ENCODE measurements at regions not wholly inside any gene's neighbourhood (a gene's known extent, or its start where the extent isn't known, plus 50 kb on each side); places are given as distances from the start of the nearest gene placed in this dataset.

DNA sequence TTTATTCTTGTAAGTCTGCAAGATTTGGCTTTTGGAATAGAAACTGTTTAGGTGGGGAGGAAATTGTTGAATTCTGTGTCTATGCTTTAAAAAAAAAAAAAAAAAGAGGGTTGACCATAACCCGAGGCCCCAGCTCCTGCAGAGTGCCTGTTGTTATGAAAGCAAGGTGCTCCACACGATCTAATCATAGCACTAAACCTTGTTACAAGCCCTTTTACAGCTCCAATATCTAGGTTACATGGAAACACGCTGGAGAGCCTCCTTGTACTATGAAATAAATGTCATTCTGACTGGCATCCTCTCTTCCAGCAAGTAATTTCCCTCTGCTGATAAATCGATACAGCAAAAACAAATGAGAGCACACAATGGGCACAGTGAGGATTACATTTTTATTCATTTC lies 303.1 kb upstream of the SOX5 start:
- H3K4me3 Mint-ChIP-seq = no peak overlapping the region
- no peaks in the 10 kb centered on the region for H3K27me3 Mint-ChIP-seq
- H3K9me3 Mint-ChIP-seq = peaks cover 16% of the 10 kb centered on the region
- no peak for ATAC-seq (replicated peaks)
- H3K27ac Mint-ChIP-seq = no peak overlapping the region
- no peaks in the 10 kb centered on the region for H3K36me3 Mint-ChIP-seq (ENCODE audit: low read depth)
- no peaks in the 10 kb centered on the region for H3K4me1 Mint-ChIP-seq

- Mint-ChIP-seq H3K4me3 (no peak overlapping the region), H3K36me3 (ENCODE audit: low read depth) (no peaks in the 10 kb centered on the region), H3K9me3 (peaks cover 9% of the 10 kb centered on the region), H3K27me3 (no peaks in the 10 kb centered on the region), H3K4me1 (no peaks in the 10 kb centered on the region), H3K27ac (no peak overlapping the region)
- ATAC-seq (replicated peaks) = no peak
These were observed 297.5 kb upstream of the SOX5 start for GRCh38 chr12:24246934-24247333.

DNA sequence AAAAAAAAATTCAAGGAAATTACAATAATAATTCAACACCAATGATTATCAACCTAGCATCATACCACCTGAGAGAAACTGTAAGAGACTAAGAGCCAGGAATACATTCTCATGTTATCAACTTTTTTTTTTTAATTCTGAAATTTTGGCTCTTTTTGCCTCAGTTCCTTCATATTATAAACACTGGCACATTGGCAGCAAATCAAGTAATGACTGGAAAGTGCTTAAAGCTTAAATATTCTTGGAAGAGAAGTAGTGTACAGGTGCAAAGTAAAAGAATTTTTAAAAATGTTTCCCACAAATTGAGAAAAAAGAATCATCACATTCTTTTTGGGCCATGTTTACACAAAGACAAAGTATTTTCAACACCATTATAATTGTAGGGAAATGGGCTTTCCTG lies 296.9 kb upstream of the SOX5 start:
- ATAC-seq (replicated peaks) = no peak
- H3K9me3 Mint-ChIP-seq = peaks cover 9% of the 10 kb centered on the region
- H3K4me3 Mint-ChIP-seq = no peak overlapping the region
- H3K4me1 Mint-ChIP-seq = no peaks in the 10 kb centered on the region
- H3K27ac Mint-ChIP-seq = no peak overlapping the region
- H3K36me3 Mint-ChIP-seq (ENCODE audit: low read depth) = no peaks in the 10 kb centered on the region
- no peaks in the 10 kb centered on the region for H3K27me3 Mint-ChIP-seq

DNA sequence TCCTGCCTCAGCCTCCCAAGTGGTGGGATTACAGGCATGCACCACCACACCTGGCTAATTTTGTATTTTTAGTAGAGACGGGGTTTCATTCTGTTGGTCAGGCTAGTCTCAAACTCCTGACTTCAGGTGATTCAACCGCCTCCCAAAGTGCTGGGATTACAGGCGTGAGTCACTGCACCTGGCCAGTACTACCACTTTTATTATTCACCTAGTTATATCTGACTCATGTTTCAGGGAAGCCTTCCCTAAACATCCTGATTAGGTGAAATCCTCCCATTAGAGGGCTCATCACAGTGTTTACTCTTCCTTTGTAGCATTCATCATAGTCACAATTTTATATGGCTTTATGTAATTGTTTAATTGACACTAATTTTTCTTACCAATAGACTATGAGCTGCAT lies 295.3 kb upstream of the SOX5 start:
- Mint-ChIP-seq H3K4me1 (no peaks in the 10 kb centered on the region), H3K27me3 (no peaks in the 10 kb centered on the region), H3K36me3 (ENCODE audit: low read depth) (no peaks in the 10 kb centered on the region), H3K4me3 (no peak overlapping the region), H3K9me3 (peaks cover 9% of the 10 kb centered on the region), H3K27ac (no peak overlapping the region)
- ATAC-seq (replicated peaks) = no peak

GRCh38 chr12:24244231-24244630 lies 294.8 kb upstream of the SOX5 start:
- no peaks in the 10 kb centered on the region for H3K36me3 Mint-ChIP-seq (ENCODE audit: low read depth)
- H3K4me1 Mint-ChIP-seq = no peaks in the 10 kb centered on the region
- no peak overlapping the region for H3K4me3 Mint-ChIP-seq
- no peak for ATAC-seq (replicated peaks)
- H3K9me3 Mint-ChIP-seq = peaks cover 5% of the 10 kb centered on the region
- no peaks in the 10 kb centered on the region for H3K27me3 Mint-ChIP-seq
- no peak overlapping the region for H3K27ac Mint-ChIP-seq

GRCh38 chr12:24240707-24241106 lies 291.2 kb upstream of the SOX5 start:
- no peak for ATAC-seq (replicated peaks)

GRCh38 chr12:24233519-24234246 lies 284.2 kb upstream of the SOX5 start:
- H3K27me3 Mint-ChIP-seq = no peaks in the 10 kb centered on the region
- ATAC-seq (replicated peaks) = no peak
- peaks cover 9% of the 10 kb centered on the region for H3K9me3 Mint-ChIP-seq
- no peak overlapping the region for H3K27ac Mint-ChIP-seq
- no peak overlapping the region for H3K4me3 Mint-ChIP-seq
- H3K4me1 Mint-ChIP-seq = no peaks in the 10 kb centered on the region
- no peaks in the 10 kb centered on the region for H3K36me3 Mint-ChIP-seq (ENCODE audit: low read depth)

More at GRCh38 chr12:24240707-24241106, 291.2 kb upstream of the SOX5 start:
- Mint-ChIP-seq H3K4me3 (no peak overlapping the region), H3K27me3 (no peaks in the 10 kb centered on the region), H3K9me3 (peaks cover 8% of the 10 kb centered on the region), H3K36me3 (ENCODE audit: low read depth) (no peaks in the 10 kb centered on the region), H3K27ac (no peak overlapping the region), H3K4me1 (no peaks in the 10 kb centered on the region)

DNA sequence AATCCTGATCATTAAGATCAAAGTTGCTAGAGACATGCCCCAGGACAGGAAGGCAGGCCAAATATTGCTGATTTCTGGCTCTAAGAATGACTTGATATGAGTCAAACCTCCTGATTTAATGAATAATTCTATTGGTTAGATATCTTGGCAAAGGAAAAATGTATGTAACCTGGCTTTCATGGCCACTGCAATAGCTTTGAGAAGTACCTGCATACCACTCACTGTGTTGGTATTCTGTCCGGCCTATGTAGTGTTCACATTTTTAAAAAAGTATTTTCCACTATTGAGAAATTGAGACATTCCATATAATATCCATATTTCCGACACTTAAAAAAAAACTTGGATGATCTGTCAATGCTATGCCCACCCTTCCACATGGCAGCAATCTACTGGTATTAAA lies 283.1 kb upstream of the SOX5 start:
- no peaks in the 10 kb centered on the region for H3K27me3 Mint-ChIP-seq
- no peaks in the 10 kb centered on the region for H3K4me1 Mint-ChIP-seq
- H3K27ac Mint-ChIP-seq = no peak overlapping the region
- H3K4me3 Mint-ChIP-seq = no peak overlapping the region
- peaks cover 3% of the 10 kb centered on the region for H3K9me3 Mint-ChIP-seq
- ATAC-seq (replicated peaks) = no peak
- no peaks in the 10 kb centered on the region for H3K36me3 Mint-ChIP-seq (ENCODE audit: low read depth)

DNA sequence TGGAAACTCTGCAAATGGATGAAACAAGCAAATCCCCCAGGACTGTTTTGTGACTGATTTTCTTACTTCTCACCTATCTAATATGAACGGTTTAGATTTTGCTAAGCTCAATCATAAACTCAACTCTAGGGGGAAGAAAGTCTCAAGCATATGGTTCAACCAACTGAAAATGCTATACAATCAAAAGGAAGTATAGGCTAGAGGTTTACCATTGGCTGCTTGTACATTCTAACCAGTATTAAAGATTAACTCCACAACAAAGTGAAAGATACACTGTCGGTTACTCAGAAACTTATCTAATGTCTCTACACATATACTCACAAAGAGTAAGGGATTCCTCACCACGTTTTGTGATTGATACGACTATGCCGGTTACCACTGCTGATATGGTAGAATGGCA lies 281.8 kb upstream of the SOX5 start:
- no peak for ATAC-seq (replicated peaks)
- H3K27ac Mint-ChIP-seq = no peak overlapping the region
- peaks cover 3% of the 10 kb centered on the region for H3K9me3 Mint-ChIP-seq
- H3K36me3 Mint-ChIP-seq (ENCODE audit: low read depth) = no peaks in the 10 kb centered on the region
- no peak overlapping the region for H3K4me3 Mint-ChIP-seq
- H3K4me1 Mint-ChIP-seq = no peaks in the 10 kb centered on the region
- H3K27me3 Mint-ChIP-seq = no peaks in the 10 kb centered on the region

DNA sequence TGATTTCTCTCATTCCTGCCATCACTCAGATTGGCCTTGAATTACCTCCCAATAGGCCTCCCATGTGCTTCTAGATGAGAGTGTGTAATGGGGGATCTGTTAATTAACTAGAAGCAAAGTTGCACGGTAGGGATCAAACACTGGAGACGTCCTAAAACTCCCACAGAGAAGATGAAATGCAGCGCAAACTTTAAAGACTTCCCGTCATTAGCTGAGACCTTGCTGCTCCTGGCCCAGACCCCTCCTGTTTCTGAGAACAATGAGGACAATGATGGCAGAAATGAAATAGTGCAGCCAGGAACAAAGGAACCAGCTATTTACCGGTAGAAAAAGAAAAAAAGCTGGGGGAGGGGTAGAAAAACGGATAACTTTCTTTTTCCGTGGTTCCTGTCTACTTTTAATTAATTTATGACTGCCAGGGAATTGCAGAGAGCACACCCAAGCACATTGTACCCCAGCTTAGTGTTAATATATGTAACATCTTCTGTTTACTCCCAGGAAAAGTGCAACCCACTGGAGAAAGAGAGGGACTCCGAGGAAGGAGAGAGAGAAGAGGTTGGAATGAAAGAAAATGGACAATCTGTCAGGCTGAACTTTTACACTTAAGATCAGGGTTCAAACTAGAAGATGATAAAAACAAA lies 280.7 kb upstream of the SOX5 start:
- no peaks in the 10 kb centered on the region for H3K36me3 Mint-ChIP-seq (ENCODE audit: low read depth)
- no peaks in the 10 kb centered on the region for H3K4me1 Mint-ChIP-seq
- H3K9me3 Mint-ChIP-seq = peaks cover 3% of the 10 kb centered on the region
- no peaks in the 10 kb centered on the region for H3K27me3 Mint-ChIP-seq
- no peak overlapping the region for H3K27ac Mint-ChIP-seq
- ATAC-seq (replicated peaks) = no peak
- H3K4me3 Mint-ChIP-seq = no peak overlapping the region

- no peak for ATAC-seq (replicated peaks)
- Mint-ChIP-seq H3K4me3 (no peak overlapping the region), H3K27ac (no peak overlapping the region), H3K27me3 (no peaks in the 10 kb centered on the region), H3K9me3 (peaks cover 3% of the 10 kb centered on the region), H3K36me3 (ENCODE audit: low read depth) (no peaks in the 10 kb centered on the region), H3K4me1 (no peaks in the 10 kb centered on the region)
These were observed 279.7 kb upstream of the SOX5 start for GRCh38 chr12:24229031-24229700.

GRCh38 chr12:24228371-24228770 lies 278.9 kb upstream of the SOX5 start:
- H3K9me3 Mint-ChIP-seq = peaks cover 3% of the 10 kb centered on the region
- H3K4me3 Mint-ChIP-seq = no peak overlapping the region
- H3K27me3 Mint-ChIP-seq = no peaks in the 10 kb centered on the region
- H3K4me1 Mint-ChIP-seq = no peaks in the 10 kb centered on the region
- no peak overlapping the region for H3K27ac Mint-ChIP-seq
- no peak for ATAC-seq (replicated peaks)
- no peaks in the 10 kb centered on the region for H3K36me3 Mint-ChIP-seq (ENCODE audit: low read depth)

DNA sequence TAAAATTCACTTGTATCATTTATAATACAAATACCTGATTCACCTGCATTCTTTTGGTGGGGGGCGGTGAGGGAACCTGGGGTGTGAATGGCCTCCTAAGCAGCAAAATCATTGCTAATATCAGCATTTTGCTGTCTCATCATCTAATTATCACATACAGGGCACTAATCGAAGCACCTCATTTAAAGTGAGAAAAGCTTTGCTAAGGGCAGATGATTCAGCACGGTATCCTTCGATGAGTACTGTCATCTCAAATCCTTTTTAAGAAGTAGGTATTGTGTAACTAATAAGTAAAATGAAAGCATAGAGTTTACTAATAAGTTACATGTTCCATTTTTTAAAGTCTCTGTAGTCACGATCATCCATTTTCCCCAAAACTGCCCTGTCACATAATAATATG lies 278.1 kb upstream of the SOX5 start:
- no peak overlapping the region for H3K4me3 Mint-ChIP-seq
- H3K4me1 Mint-ChIP-seq = no peaks in the 10 kb centered on the region
- H3K36me3 Mint-ChIP-seq (ENCODE audit: low read depth) = no peaks in the 10 kb centered on the region
- H3K27ac Mint-ChIP-seq = no peak overlapping the region
- ATAC-seq (replicated peaks) = no peak
- H3K27me3 Mint-ChIP-seq = no peaks in the 10 kb centered on the region
- peaks cover 3% of the 10 kb centered on the region for H3K9me3 Mint-ChIP-seq

DNA sequence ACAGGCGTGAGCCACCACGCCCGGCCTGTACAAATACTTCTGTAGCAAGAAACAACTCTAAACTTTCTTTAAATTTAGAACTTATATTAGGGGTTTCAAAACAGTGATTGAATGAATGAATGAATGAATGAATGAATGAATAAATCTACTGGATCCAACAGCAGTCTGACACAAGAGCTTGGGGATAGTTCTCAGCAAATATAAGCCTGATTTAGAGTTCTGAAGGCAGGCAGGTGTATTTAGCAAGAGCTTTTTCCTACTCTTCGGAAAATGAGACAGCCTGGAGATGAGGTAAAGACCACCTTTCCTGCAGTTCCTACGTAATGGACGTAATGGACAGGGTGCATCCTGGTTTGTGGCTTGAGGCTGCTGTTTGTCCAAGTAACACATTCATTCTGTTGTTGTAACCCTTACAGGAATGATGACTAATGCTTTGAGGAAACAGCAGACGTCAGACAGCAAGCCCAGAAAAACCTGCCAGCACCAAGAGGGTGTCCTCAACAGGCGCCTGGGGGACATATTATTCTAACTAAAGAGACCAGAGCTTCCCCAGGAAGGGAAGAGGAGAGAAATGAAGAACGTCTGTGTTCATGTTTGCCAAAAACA lies 277.4 kb upstream of the SOX5 start:
- Mint-ChIP-seq H3K27me3 (no peaks in the 10 kb centered on the region), H3K4me1 (no peaks in the 10 kb centered on the region), H3K27ac (no peak overlapping the region), H3K4me3 (no peak overlapping the region), H3K36me3 (ENCODE audit: low read depth) (no peaks in the 10 kb centered on the region), H3K9me3 (no peaks in the 10 kb centered on the region)
- no peak for ATAC-seq (replicated peaks)

DNA sequence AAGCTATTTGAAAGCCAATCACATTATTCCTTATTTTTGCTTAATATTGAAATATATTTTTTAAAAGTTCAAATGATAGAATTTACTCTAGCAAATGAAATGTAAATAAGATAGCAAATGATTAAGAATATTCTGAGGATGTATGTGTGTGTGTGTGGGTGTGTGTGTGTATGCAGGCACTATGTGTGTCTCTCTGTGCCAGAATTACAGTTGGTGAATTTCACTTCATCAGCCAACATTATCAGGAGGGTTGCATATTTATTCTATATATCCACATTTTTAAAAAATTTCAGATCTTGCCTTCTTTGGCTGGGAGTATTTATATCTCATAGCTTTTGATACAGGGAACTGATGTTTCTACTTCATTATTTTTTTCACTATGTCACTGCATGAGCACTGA lies 274.9 kb upstream of the SOX5 start:
- H3K27ac Mint-ChIP-seq = no peak overlapping the region
- ATAC-seq (replicated peaks) = no peak
- H3K27me3 Mint-ChIP-seq = no peaks in the 10 kb centered on the region
- H3K36me3 Mint-ChIP-seq (ENCODE audit: low read depth) = no peaks in the 10 kb centered on the region
- H3K4me1 Mint-ChIP-seq = no peaks in the 10 kb centered on the region
- H3K4me3 Mint-ChIP-seq = no peak overlapping the region
- peaks cover 5% of the 10 kb centered on the region for H3K9me3 Mint-ChIP-seq

Measured in activated T-helper 17 cell treated with anti-CD3 and anti-CD28 coated beads, Interleukin-2, amount 50 U/mL, for 72 hours (primary cell).